Body of pancreas (tissue), 4 donors: ENCODE measurements at regions not wholly inside any gene's neighbourhood (a gene's known extent, or its start where the extent isn't known, plus 50 kb on each side); places are given as distances from the start of the nearest gene placed in this dataset.

Experiments
- ATAC-seq: fragments of 150-250 bp; one replicate; pipeline ENCODE4 v1.9.1; 2016
- DNase-seq, 4 donors: peaks; one replicate each; pipeline ENCODE4 v3.0.0-alpha.2; 2019
- H3K27ac ChIP-seq, 4 donors: fragments of 200-600 bp; sonication (generic); 1 replicate in 3 of 4; 2 replicates in 1 of 4; pipeline versions ENCODE4 v1.5.1 to v1.6.1; 2016 to 2019; ENCODE audit warnings: mild to moderate bottlenecking in 1 of 4, mixed read lengths in 1 of 4, moderate library complexity in 1 of 4
- H3K27me3 ChIP-seq, 2 donors: fragments of 200-600 bp; sonication (generic); one replicate each; pipeline ENCODE4 v1.6.0; 2016; ENCODE audit warnings: mild to moderate bottlenecking in 1 of 2
- H3K36me3 ChIP-seq, 2 donors: fragments of 200-600 bp; sonication (generic); replicated peaks in 1 of 2; 2 replicates each; pipeline ENCODE4 v1.5.1; 2016; ENCODE audit warnings: low read depth in 2 of 2; ENCODE audit not compliant: insufficient read depth in 1 of 2
- H3K4me1 ChIP-seq: fragments of 200-600 bp; sonication (generic); one replicate; pipeline ENCODE4 v1.6.0; 2016
- H3K4me3 ChIP-seq, 2 donors: fragments of 200-600 bp; sonication (generic); 1 replicate in 1 of 2; 2 replicates in 1 of 2; pipeline ENCODE4 v1.5.1; 2016 to 2019
- H3K9me3 ChIP-seq, 3 donors: fragments of 200-600 bp; sonication (generic); 1 replicate in 2 of 3; 2 replicates in 1 of 3; pipeline ENCODE4 v1.5.1; 2016
- CTCF ChIP-seq, 7 experiments: fragments of 450-650 bp in 4 of 7; fragments of 200-600 bp in 3 of 7; sonication (generic) in 3 of 7; IDR thresholded peaks; one replicate each; pipeline ENCODE4 v1.5.1; 2016 to 2019; ENCODE audit warnings: antibody characterized with exemption in 7 of 7
- POLR2A ChIP-seq, 3 donors: fragments of 450-650 bp; IDR thresholded peaks; one replicate each; pipeline ENCODE4 v1.6.1; 2016; ENCODE audit warnings: antibody characterized with exemption in 3 of 3, mild to moderate bottlenecking in 2 of 3
- WGBS, 2 donors: methylation state at CpG; one replicate each; pipeline ENCODE4 v1.1.5; 2017; 5-methylcytosine and 5-hydroxymethylcytosine counted together
- intact Hi-C: fragments of 100-400 bp; cut with DNase I; formaldehyde crosslinking; loops from one replicate; pipeline ENCODE4 v1.15.1; 2023

- ATAC-seq = no peak
- WGBS, 2 donors = 42 to 56% methylated on average over 2 of the region's 2 CpGs
Observed at GRCh38 chr14:25521616-25522015, 471.7 kb upstream of the STXBP6 start.

GRCh38 chr14:25520821-25521220, 470.9 kb upstream of the STXBP6 start:
- no peaks in the 10 kb centered on the region for H3K9me3 ChIP-seq
- ATAC-seq (no peak), DNase-seq (no peak)
- no peak for TF ChIP-seq CTCF (IDR thresholded peaks at IDR 0.05)
- no peak for TF ChIP-seq POLR2A (IDR thresholded peaks at IDR 0.05)
- H3K27ac ChIP-seq = no peak overlapping the region
- 67 to 73% methylated on average over 13 of the region's 13 CpGs for WGBS, 2 donors
- no peaks in the 10 kb centered on the region for H3K4me1 ChIP-seq
- H3K4me3 ChIP-seq = no peak overlapping the region
- no peaks in the 10 kb centered on the region for H3K36me3 ChIP-seq
- intact Hi-C loops = no loop called here
- no peaks in the 10 kb centered on the region for H3K27me3 ChIP-seq

More at GRCh38 chr14:25521616-25522015, 471.7 kb upstream of the STXBP6 start:
- no peaks in the 10 kb centered on the region for H3K36me3 ChIP-seq
- no peak for DNase-seq
- no peaks in the 10 kb centered on the region for H3K4me1 ChIP-seq
- H3K27me3 ChIP-seq = no peaks in the 10 kb centered on the region
- no peak overlapping the region for H3K4me3 ChIP-seq
- intact Hi-C loops = no loop called here
- H3K27ac ChIP-seq = no peak overlapping the region
- TF ChIP-seq POLR2A (IDR thresholded peaks at IDR 0.05) = no peak
- no peak for TF ChIP-seq CTCF (IDR thresholded peaks at IDR 0.05)
- no peaks in the 10 kb centered on the region for H3K9me3 ChIP-seq

GRCh38 chr14:25518364-25518763, 468.4 kb upstream of the STXBP6 start:
- intact Hi-C loops = no loop called here
- TF ChIP-seq CTCF (IDR thresholded peaks at IDR 0.05) (no peak), POLR2A (IDR thresholded peaks at IDR 0.05) (no peak)
- H3K27ac ChIP-seq = no peak overlapping the region
- no peaks in the 10 kb centered on the region for H3K36me3 ChIP-seq
- H3K4me1 ChIP-seq = no peaks in the 10 kb centered on the region
- no peak for ATAC-seq
- H3K9me3 ChIP-seq = no peaks in the 10 kb centered on the region
- H3K27me3 ChIP-seq = no peaks in the 10 kb centered on the region
- no peak overlapping the region for H3K4me3 ChIP-seq
- DNase-seq = no peak

GRCh38 chr14:25516838-25517237, 466.9 kb upstream of the STXBP6 start:
- TF ChIP-seq CTCF (IDR thresholded peaks at IDR 0.05) = no peak
- no peak for TF ChIP-seq POLR2A (IDR thresholded peaks at IDR 0.05)
- DNase-seq = no peak
- no peak overlapping the region for H3K27ac ChIP-seq
- H3K4me3 ChIP-seq = no peak overlapping the region
- no peaks in the 10 kb centered on the region for H3K36me3 ChIP-seq
- H3K9me3 ChIP-seq = no peaks in the 10 kb centered on the region
- no peak for ATAC-seq
- H3K4me1 ChIP-seq = no peaks in the 10 kb centered on the region
- no peaks in the 10 kb centered on the region for H3K27me3 ChIP-seq
- intact Hi-C loops = no loop called here

GRCh38 chr14:25508845-25509244, 458.9 kb upstream of the STXBP6 start:
- DNase-seq = no peak
- no peaks in the 10 kb centered on the region for H3K36me3 ChIP-seq
- no peaks in the 10 kb centered on the region for H3K4me1 ChIP-seq
- no peak overlapping the region for H3K27ac ChIP-seq
- no peaks in the 10 kb centered on the region for H3K9me3 ChIP-seq
- TF ChIP-seq CTCF (IDR thresholded peaks at IDR 0.05) (no peak), POLR2A (IDR thresholded peaks at IDR 0.05) (no peak)
- 73 to 82% methylated on average over 2 of the region's 2 CpGs for WGBS, 2 donors
- ATAC-seq = no peak
- no peaks in the 10 kb centered on the region for H3K27me3 ChIP-seq
- no peak overlapping the region for H3K4me3 ChIP-seq
- intact Hi-C loops = no loop called here
